GM12875 (cell line): ENCODE measurements at regions not wholly inside any gene's neighbourhood (a gene's known extent, or its start where the extent isn't known, plus 50 kb on each side); places are given as distances from the start of the nearest gene placed in this dataset.

Source experiments
- H3K4me3 ChIP-seq: one replicate; pipeline ENCODE4 v1.5.1; 2011; ENCODE audit warnings: low read depth, low read length, control low read depth
- TF ChIP-seq, protein P1 (sequence below): IDR thresholded peaks from 2 replicates; pipeline ENCODE4 v1.5.1; 2011; ENCODE audit warnings: low read depth, mild to moderate bottlenecking, control low read depth, inconsistent platforms, low read length, moderate library complexity, borderline replicate concordance; ENCODE audit not compliant: insufficient read depth

DNA sequence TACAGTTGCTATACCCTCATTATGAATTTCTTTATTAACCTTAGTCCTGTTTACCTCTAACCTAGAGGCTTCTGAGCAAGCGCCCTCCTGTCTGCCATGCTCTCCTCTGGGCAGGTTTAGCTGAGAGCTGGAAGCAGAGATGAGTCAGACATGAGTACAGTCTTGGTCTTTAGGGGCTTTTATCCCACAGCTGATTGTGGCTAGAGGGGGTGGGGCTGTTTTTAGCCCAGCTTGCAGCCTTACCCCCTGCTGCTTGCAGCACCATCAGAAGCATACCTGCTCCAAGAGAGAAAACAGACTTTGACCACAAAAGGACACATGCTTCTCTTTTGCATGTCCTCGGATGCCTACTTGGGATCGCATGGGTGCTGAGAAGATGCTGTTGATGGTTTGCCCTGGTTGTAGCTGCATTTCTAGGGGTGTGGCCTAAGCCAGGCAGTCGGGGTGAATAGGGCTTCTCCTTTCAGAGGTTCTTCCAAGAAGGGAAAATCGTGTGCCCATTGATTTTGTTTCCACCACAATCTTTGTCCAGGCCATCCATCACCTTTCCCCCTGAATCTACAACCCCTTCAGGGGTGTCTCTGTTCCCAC, 115.0 kb upstream of the LGALSL start:
- no peak overlapping the region for H3K4me3 ChIP-seq
- TF ChIP-seq, protein P1, sequence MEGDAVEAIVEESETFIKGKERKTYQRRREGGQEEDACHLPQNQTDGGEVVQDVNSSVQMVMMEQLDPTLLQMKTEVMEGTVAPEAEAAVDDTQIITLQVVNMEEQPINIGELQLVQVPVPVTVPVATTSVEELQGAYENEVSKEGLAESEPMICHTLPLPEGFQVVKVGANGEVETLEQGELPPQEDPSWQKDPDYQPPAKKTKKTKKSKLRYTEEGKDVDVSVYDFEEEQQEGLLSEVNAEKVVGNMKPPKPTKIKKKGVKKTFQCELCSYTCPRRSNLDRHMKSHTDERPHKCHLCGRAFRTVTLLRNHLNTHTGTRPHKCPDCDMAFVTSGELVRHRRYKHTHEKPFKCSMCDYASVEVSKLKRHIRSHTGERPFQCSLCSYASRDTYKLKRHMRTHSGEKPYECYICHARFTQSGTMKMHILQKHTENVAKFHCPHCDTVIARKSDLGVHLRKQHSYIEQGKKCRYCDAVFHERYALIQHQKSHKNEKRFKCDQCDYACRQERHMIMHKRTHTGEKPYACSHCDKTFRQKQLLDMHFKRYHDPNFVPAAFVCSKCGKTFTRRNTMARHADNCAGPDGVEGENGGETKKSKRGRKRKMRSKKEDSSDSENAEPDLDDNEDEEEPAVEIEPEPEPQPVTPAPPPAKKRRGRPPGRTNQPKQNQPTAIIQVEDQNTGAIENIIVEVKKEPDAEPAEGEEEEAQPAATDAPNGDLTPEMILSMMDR = no peak

DNA sequence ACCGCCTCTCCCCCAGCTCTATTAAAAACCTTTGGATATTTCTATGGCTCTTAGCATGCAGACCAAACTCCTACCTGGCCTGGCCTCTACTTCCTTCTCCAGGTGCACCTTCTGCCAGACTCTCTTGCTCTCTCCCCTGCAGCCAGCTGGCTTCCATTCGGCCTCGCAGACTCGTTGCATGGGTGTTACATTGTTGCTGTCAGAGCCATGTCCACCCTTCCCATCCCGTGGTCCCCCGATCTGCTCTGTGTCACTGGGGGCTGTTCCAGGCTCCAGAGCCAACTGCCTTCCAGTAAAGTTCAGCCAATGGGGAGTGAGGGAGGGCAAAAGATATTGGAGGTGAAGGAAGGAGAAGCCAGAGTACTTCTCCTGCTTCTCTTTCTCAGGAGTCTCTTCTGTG, 112.5 kb upstream of the LGALSL start:
- no peak overlapping the region for H3K4me3 ChIP-seq
- TF ChIP-seq, protein P1 = no peak

DNA sequence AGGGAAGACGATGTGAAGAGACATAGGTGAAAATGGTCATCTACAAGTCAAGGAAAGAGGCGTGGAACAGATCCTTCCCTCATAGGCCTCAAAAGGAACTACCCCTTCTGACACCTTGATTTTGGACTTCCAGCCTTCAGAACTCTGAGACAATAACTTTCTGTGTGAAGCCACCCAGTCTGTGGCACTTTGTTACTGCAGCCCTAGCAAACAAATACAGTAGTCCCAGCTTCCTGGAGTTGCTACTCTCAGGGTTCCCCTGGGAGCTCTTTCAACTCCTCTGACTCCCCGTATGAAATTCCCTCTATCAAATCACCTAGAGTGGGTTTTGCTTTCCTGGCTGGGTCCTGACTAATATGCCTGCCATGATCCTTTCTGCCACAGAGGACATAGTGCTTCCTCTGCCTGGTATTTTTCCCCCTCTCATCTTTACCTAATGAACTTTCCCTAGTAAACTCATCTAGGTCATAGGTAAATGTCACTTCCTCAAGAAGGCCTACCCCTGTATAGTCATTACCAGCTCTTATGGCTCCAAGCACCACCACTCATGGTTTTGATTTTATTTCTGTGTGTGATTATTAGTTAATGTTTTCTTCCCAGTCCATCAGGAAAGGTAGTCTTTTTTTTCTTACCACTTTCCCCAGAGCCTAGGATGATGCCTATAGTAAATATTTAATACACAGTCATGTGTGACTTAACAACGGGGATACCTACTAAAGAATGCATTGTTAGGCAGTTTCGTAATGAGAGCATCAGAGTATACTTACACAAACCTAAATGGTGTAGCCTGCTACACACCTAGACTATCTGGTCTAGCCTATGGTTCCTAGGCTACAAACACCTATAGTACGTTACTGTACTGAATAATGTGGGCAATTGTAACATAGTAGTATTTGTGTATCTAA, 111.5 kb upstream of the LGALSL start:
- no peak overlapping the region for H3K4me3 ChIP-seq
- TF ChIP-seq, protein P1 = no peak

DNA sequence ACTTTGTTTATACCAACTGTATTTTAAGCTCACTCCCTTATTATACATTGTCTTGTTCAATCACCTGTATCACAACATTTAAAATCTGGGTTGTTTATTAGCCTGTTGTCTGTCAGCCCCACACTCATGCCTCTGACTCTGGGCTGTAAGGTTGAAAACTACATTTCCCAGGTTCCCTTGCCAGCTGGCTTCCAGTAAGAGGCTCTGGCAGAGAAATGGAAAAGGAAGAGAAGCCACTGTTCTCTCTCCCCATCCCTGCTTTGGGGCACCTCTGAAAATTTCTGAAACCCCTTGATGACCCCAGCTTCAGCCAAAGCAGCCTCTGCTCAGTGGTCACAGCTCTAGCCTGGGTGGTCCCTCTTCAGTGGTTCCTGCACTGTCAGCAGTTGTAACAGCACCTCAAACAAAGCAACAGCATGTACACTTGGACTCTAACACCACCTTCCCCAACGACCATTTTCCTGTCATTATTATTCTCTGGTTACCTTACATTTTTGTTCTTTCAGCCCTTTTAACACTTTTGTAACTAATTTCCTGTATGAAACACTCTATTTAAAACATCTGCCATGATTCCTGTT, 108.9 kb upstream of the LGALSL start:
- no peak overlapping the region for H3K4me3 ChIP-seq
- TF ChIP-seq, protein P1 = no peak

DNA sequence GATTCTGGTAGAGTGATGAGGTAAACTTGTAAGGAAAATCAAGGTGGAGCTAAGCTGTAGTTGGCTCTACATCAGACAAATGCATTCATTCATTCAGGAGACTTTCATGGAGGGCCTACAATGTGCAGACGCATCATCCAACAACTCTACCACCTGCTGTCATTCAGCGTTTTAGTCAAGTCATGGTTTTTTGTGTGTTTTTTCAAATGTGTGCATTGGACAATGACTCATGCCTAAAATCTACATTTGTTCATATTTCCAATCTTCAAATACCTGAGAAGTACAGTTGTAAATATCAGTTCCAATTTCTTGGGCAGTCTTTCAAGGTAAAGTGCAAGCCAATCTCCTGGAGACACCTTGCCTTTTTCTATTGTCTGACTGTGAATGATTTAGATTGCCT, 108.0 kb upstream of the LGALSL start:
- TF ChIP-seq, protein P1 = no peak
- H3K4me3 ChIP-seq = no peak overlapping the region

DNA sequence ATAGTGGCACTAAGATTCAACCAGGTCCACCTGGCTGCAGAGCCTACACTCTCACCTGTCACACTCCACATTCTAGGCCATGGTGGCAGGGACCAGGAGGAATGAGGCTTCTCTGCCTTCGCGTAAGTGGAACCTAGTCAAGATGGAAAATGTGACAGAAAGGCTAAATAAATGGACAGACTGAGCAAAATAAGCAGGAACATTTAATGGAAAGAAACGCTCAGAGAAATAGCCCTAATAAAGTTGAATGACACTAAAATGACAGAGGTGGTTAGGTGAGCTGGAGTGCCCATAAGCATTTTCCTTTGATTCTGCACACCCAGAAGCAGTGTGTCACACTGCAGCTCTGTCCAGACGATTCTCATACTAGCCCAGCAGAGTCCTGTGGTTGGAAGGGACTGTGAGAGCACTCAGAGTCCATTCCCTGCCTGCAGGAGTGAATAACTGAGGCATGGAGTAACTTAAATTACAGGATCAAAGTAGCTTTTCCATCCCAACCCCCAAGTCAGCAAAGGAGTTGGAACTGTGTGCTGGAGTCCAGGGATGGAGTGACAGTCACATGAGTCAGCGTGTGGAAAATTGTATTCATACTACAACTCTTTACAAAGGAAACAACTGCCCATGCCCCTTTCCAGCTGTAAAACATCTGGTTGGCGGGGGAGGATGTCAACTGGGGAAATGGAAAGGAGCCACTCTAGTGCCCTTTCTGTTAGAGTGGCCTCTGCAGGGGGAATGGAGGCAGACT, 105.4 kb upstream of the LGALSL start:
- no peak overlapping the region for H3K4me3 ChIP-seq
- TF ChIP-seq, protein P1 = no peak
